Muscle of leg (tissue), 3 donors: ENCODE measurements at regions not wholly inside any gene's neighbourhood (a gene's known extent, or its start where the extent isn't known, plus 50 kb on each side); places are given as distances from the start of the nearest gene placed in this dataset.

ENCODE experiments used
- DNase-seq: peaks from one replicate; pipeline ENCODE4 v3.0.0; 2013
- H3K27ac ChIP-seq: one replicate; pipeline ENCODE4 v1.5.1; 2013; ENCODE audit warnings: mild to moderate bottlenecking, low read length, control low read depth
- H3K27me3 ChIP-seq: one replicate; pipeline ENCODE4 v1.6.1; 2013; ENCODE audit warnings: low read length; ENCODE audit not compliant: control insufficient read depth, insufficient read depth
- H3K36me3 ChIP-seq: one replicate; pipeline ENCODE4 v1.6.1; 2013; ENCODE audit warnings: low read length; ENCODE audit not compliant: control insufficient read depth, insufficient read depth
- H3K4me1 ChIP-seq: one replicate; pipeline ENCODE4 v1.6.1; 2013; ENCODE audit warnings: low read length; ENCODE audit not compliant: control insufficient read depth, insufficient read depth
- H3K4me3 ChIP-seq: one replicate; pipeline ENCODE4 v1.5.1; 2013; ENCODE audit warnings: low read length, control low read depth
- H3K9me3 ChIP-seq: replicated peaks from 2 replicates; pipeline ENCODE4 v1.6.1; 2013; ENCODE audit warnings: low read depth, low read length; ENCODE audit not compliant: control insufficient read depth
- WGBS: methylation state at CpG from one replicate; pipeline ENCODE4 v1.1.5; 2013; ENCODE audit warnings: missing lambda C conversion rate; ENCODE audit not compliant: insufficient coverage; 5-methylcytosine and 5-hydroxymethylcytosine counted together

DNA sequence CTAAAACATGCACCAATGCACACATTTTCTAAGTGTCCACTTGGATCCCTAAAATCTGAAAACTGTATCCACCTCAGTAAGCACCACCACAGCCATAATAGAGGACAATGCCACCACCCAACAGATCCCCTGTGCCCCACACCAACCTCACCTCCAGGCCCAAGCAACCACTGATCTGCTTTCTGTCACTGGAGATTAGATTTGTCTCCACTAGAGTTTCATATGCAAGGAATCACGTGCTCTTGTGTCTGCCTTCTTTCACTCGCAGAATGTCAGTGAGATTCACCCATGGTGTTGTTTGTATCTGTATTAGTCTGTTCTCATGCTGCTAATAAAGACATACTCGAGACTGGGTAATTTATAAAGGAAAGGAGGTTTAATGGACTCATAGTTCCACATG lies 216.1 kb upstream of the WWC1 start:
- Histone ChIP-seq H3K4me3 (no peak overlapping the region), H3K27me3 (no peaks in the 10 kb centered on the region), H3K4me1 (peaks cover 8% of the 10 kb centered on the region)

GRCh38 chr5:168076561-168076991 lies 214.9 kb upstream of the WWC1 start:
- no peak for DNase-seq
- H3K27ac ChIP-seq = no peak overlapping the region
- H3K4me1 ChIP-seq = peaks cover 8% of the 10 kb centered on the region
- WGBS = 36% methylated on average over 2 of the region's 2 CpGs
- no peaks in the 10 kb centered on the region for H3K9me3 ChIP-seq
- H3K27me3 ChIP-seq = no peaks in the 10 kb centered on the region
- H3K36me3 ChIP-seq = no peaks in the 10 kb centered on the region
- H3K4me3 ChIP-seq = no peak overlapping the region

More for the DNA sequence above, 216.1 kb upstream of the WWC1 start:
- no peaks in the 10 kb centered on the region for H3K9me3 ChIP-seq
- no peaks in the 10 kb centered on the region for H3K36me3 ChIP-seq
- no peak overlapping the region for H3K27ac ChIP-seq
- DNase-seq = no peak
- WGBS = no CpG with 5 or more reads among the region's 3 CpGs

- WGBS = 41% methylated on average over 4 of the region's 9 CpGs
- DNase-seq = peak; percentile 32
- H3K36me3 ChIP-seq = no peaks in the 10 kb centered on the region
- no peaks in the 10 kb centered on the region for H3K27me3 ChIP-seq
- no peak overlapping the region for H3K27ac ChIP-seq
- H3K9me3 ChIP-seq = no peaks in the 10 kb centered on the region
- H3K4me1 ChIP-seq = peaks cover 21% of the 10 kb centered on the region
- H3K4me3 ChIP-seq = no peak overlapping the region
Measured at GRCh38 chr5:168085261-168086031, 206.0 kb upstream of the WWC1 start.

DNA sequence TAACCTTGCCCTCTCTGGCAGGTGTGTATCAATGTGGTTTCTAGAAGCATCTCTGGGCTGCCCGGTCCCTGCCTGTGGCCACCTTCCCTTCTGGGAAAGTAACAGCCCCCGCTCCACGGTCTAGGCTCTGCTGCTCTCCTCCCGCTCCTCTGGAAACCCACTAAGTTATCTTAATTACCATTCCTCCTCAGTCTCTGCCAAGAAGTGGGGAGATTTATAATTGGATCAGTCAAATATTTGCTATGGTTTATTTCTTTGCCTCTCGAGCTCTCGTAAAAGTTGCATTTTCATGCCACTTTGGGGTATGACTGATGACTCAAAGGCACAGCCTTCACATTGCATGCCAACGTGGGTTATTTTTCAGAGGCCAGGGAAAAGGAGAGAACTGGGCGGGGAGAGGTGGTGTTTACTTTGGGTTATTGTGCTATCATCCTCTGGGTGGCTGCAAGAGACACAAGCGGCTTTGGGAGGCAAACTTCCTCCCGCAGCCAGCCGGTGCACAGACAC lies 205.3 kb upstream of the WWC1 start:
- no peaks in the 10 kb centered on the region for H3K9me3 ChIP-seq
- no peaks in the 10 kb centered on the region for H3K36me3 ChIP-seq
- H3K27ac ChIP-seq = no peak overlapping the region
- peak; percentile 22 for DNase-seq
- peaks cover 21% of the 10 kb centered on the region for H3K4me1 ChIP-seq
- no peak overlapping the region for H3K4me3 ChIP-seq
- WGBS = 31% methylated on average over 6 of the region's 11 CpGs
- no peaks in the 10 kb centered on the region for H3K27me3 ChIP-seq

DNA sequence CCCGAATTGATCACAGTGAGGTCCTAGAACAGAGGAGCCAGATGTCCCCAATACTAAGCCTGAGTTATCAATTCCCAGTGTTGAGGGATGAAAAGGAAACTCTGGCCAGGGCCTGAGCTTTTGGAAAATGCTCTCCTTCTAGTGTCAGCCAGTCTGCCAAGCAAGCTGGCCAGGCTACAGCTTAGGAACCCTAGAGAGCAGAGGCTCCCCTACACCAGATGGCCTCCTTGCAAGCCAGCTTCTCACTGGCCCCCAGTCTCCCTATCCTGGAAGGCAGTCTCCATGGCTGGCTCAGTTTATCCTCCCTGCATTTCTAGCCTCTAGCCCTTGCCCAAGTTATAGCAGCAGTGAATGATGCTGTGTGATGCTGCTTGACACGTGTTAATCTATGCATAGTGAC lies 204.7 kb upstream of the WWC1 start:
- H3K27ac ChIP-seq = no peak overlapping the region
- H3K9me3 ChIP-seq = no peaks in the 10 kb centered on the region
- no peaks in the 10 kb centered on the region for H3K36me3 ChIP-seq
- no peak overlapping the region for H3K4me3 ChIP-seq
- H3K27me3 ChIP-seq = no peaks in the 10 kb centered on the region
- WGBS = 29% methylated on average over 1 of the region's 2 CpGs
- peaks cover 21% of the 10 kb centered on the region for H3K4me1 ChIP-seq
- peak; percentile 11 for DNase-seq

GRCh38 chr5:168088410-168089173 lies 202.9 kb upstream of the WWC1 start:
- Histone ChIP-seq H3K36me3 (no peaks in the 10 kb centered on the region), H3K27me3 (no peaks in the 10 kb centered on the region), H3K27ac (no peak overlapping the region), H3K4me3 (no peak overlapping the region), H3K4me1 (peaks cover 21% of the 10 kb centered on the region), H3K9me3 (no peaks in the 10 kb centered on the region)
- DNase-seq = no peak
- WGBS = 76% methylated on average over 2 of the region's 13 CpGs

GRCh38 chr5:168089201-168089887 lies 202.1 kb upstream of the WWC1 start:
- no peaks in the 10 kb centered on the region for H3K9me3 ChIP-seq
- DNase-seq = no peak
- no peaks in the 10 kb centered on the region for H3K27me3 ChIP-seq
- no peaks in the 10 kb centered on the region for H3K36me3 ChIP-seq
- WGBS = 71% methylated on average over 2 of the region's 4 CpGs
- H3K4me3 ChIP-seq = no peak overlapping the region
- H3K4me1 ChIP-seq = peaks cover 21% of the 10 kb centered on the region
- H3K27ac ChIP-seq = no peak overlapping the region

- H3K27ac ChIP-seq = no peak overlapping the region
- no peaks in the 10 kb centered on the region for H3K9me3 ChIP-seq
- H3K27me3 ChIP-seq = no peaks in the 10 kb centered on the region
- H3K4me1 ChIP-seq = no peaks in the 10 kb centered on the region
- no peaks in the 10 kb centered on the region for H3K36me3 ChIP-seq
- WGBS = 71% methylated on average over 5 of the region's 8 CpGs
- H3K4me3 ChIP-seq = no peak overlapping the region
- no peak for DNase-seq
Measured at GRCh38 chr5:168092209-168093185, 198.9 kb upstream of the WWC1 start.

GRCh38 chr5:168093200-168093910 lies 198.1 kb upstream of the WWC1 start:
- Histone ChIP-seq H3K27me3 (no peaks in the 10 kb centered on the region), H3K4me3 (no peak overlapping the region), H3K9me3 (no peaks in the 10 kb centered on the region), H3K36me3 (no peaks in the 10 kb centered on the region), H3K27ac (no peak overlapping the region), H3K4me1 (no peaks in the 10 kb centered on the region)
- DNase-seq = no peak
- no CpG with 5 or more reads among the region's 5 CpGs for WGBS
